NCI-H1436 treated with DMSO at 0.1 percent for 48 hours (cell line): ENCODE measurements at regions not wholly inside any gene's neighbourhood (a gene's known extent, or its start where the extent isn't known, plus 50 kb on each side); places are given as distances from the start of the nearest gene placed in this dataset.

Source experiments
- DNase-seq: peaks from one replicate; lab custom pipeline; 2025; lab: John Stamatoyannopoulos, UW

- no peak for DNase-seq
Observed at GRCh38 chr3:64848127-64848800, 160.5 kb upstream of the ADAMTS9 start.

GRCh38 chr3:64844558-64844957, 156.8 kb upstream of the ADAMTS9 start:
- DNase-seq, result no peak

GRCh38 chr3:64837986-64838735, 150.4 kb upstream of the ADAMTS9 start:
- no peak for DNase-seq

- no peak for DNase-seq
Observed at GRCh38 chr3:64837126-64837738, 149.4 kb upstream of the ADAMTS9 start.

GRCh38 chr3:64836097-64836496, 148.3 kb upstream of the ADAMTS9 start:
- no peak for DNase-seq

- no peak for DNase-seq
Observed at GRCh38 chr3:64832098-64832497, 144.3 kb upstream of the ADAMTS9 start.

- DNase-seq, result no peak
Observed at GRCh38 chr3:64830681-64831080, 142.9 kb upstream of the ADAMTS9 start.

GRCh38 chr3:64829331-64829730, 141.5 kb upstream of the ADAMTS9 start:
- DNase-seq, result no peak

GRCh38 chr3:64828276-64828675, 140.5 kb upstream of the ADAMTS9 start:
- no peak for DNase-seq

- DNase-seq, result no peak
Observed at GRCh38 chr3:64827431-64827830, 139.6 kb upstream of the ADAMTS9 start.

- no peak for DNase-seq
Observed at GRCh38 chr3:64827019-64827418, 139.2 kb upstream of the ADAMTS9 start.

GRCh38 chr3:64825404-64826120, 137.8 kb upstream of the ADAMTS9 start:
- DNase-seq, result no peak

- DNase-seq, result no peak
Observed at GRCh38 chr3:64824394-64824909, 136.7 kb upstream of the ADAMTS9 start.

GRCh38 chr3:64818196-64818595, 130.4 kb upstream of the ADAMTS9 start:
- no peak for DNase-seq

GRCh38 chr3:64816355-64816754, 128.6 kb upstream of the ADAMTS9 start:
- no peak for DNase-seq

- no peak for DNase-seq
Observed at GRCh38 chr3:64815789-64816188, 128.0 kb upstream of the ADAMTS9 start.

GRCh38 chr3:64815195-64815631, 127.4 kb upstream of the ADAMTS9 start:
- DNase-seq, result no peak

GRCh38 chr3:64814351-64814750, 126.6 kb upstream of the ADAMTS9 start:
- no peak for DNase-seq

GRCh38 chr3:64813326-64813725, 125.5 kb upstream of the ADAMTS9 start:
- no peak for DNase-seq

GRCh38 chr3:64809086-64809485, 121.3 kb upstream of the ADAMTS9 start:
- no peak for DNase-seq

GRCh38 chr3:64808061-64808460, 120.3 kb upstream of the ADAMTS9 start:
- no peak for DNase-seq
